ENCODE measurements at regions not wholly inside any gene's neighbourhood (a gene's known extent, or its start where the extent isn't known, plus 50 kb on each side); places are given as distances from the start of the nearest gene placed in this dataset.
"Not testable (repeated sequence)": the region's sequence is repeated elsewhere in the genome, so short reads cannot be mapped to it uniquely, and the experiment has no call there.

GRCh38 chr4:173457893-173458292 is 59.0 kb upstream of the SCRG1 start:
- Histone ChIP-seq H3K4me1 (ENCODE audit: control insufficient read depth in 2 of 2, insufficient read depth in 1 of 2, low read depth in 1 of 2, low read length in 2 of 2) (no peaks in the 10 kb centered on the region), H2BK120ac (ENCODE audit: low read depth, low read length) (no peak overlapping the region), H4K91ac (ENCODE audit: low read depth, low read length, poor library complexity) (no peak overlapping the region), H3K9me3 (replicated peaks in 1 of 2; ENCODE audit: control insufficient read depth in 2 of 2, insufficient read depth in 1 of 2, low read depth in 1 of 2, low read length in 2 of 2) (no peaks in the 10 kb centered on the region), H3K4me3 (ENCODE audit: low read length in 2 of 2) (no peak overlapping the region), H3K14ac (ENCODE audit: low read length) (no peak overlapping the region), H3K27me3 (ENCODE audit: control insufficient read depth in 3 of 3, insufficient read depth in 3 of 3, low read depth in 1 of 3, low read length in 3 of 3) (no peaks in the 10 kb centered on the region), H3K36me3 (replicated peaks in 1 of 2; ENCODE audit: control insufficient read depth in 2 of 2, insufficient read depth in 2 of 2, low read length in 2 of 2) (no peaks in the 10 kb centered on the region), H3K9ac (ENCODE audit: low read depth, low read length, poor library complexity) (no peak overlapping the region), H3K4ac (ENCODE audit: low read length) (no peak overlapping the region), H3K27ac (replicated peaks; ENCODE audit: low read length) (no peak overlapping the region), H3K18ac (ENCODE audit: low read length) (no peak overlapping the region), H3K79me1 (ENCODE audit: low read depth, low read length) (no peaks in the 10 kb centered on the region), H3K4me2 (ENCODE audit: insufficient read depth, low read length, poor library complexity, severe bottlenecking) (no peak overlapping the region), H2AFZ (ENCODE audit: low read length) (no peak overlapping the region), H2BK15ac (ENCODE audit: low read length) (no peak overlapping the region), H2AK5ac (ENCODE audit: low read depth, low read length) (no peak overlapping the region), H2BK5ac (ENCODE audit: low read length) (no peak overlapping the region), H4K8ac (ENCODE audit: low read depth, low read length) (no peak overlapping the region), H3K23ac (ENCODE audit: low read depth, low read length, poor library complexity) (no peak overlapping the region), H2BK12ac (ENCODE audit: low read length) (no peak overlapping the region)
- no CpG with 5 or more reads among the region's 1 CpG for WGBS, 2 donors (ENCODE audit: extremely low coverage in 2 of 2, insufficient read length in 2 of 2, insufficient replicate concordance in 1 of 2)
- DNase-seq (ENCODE audit: low spot score) = no peak

GRCh38 chr4:173451435-173451834 is 52.5 kb upstream of the SCRG1 start:
- not testable (repeated sequence) for H3K9ac ChIP-seq (ENCODE audit: low read depth, low read length, poor library complexity); H3K9me3 ChIP-seq (replicated peaks in 1 of 2; ENCODE audit: control insufficient read depth in 2 of 2, insufficient read depth in 1 of 2, low read depth in 1 of 2, low read length in 2 of 2); H3K4me3 ChIP-seq (ENCODE audit: low read length in 2 of 2); H3K79me1 ChIP-seq (ENCODE audit: low read depth, low read length); H3K4me2 ChIP-seq (ENCODE audit: insufficient read depth, low read length, poor library complexity, severe bottlenecking); H3K27me3 ChIP-seq (ENCODE audit: control insufficient read depth in 3 of 3, insufficient read depth in 3 of 3, low read depth in 1 of 3, low read length in 3 of 3); H2BK120ac ChIP-seq (ENCODE audit: low read depth, low read length); H2BK5ac ChIP-seq (ENCODE audit: low read length); H4K91ac ChIP-seq (ENCODE audit: low read depth, low read length, poor library complexity); H3K36me3 ChIP-seq (replicated peaks in 1 of 2; ENCODE audit: control insufficient read depth in 2 of 2, insufficient read depth in 2 of 2, low read length in 2 of 2); H2AFZ ChIP-seq (ENCODE audit: low read length); H3K4ac ChIP-seq (ENCODE audit: low read length); DNase-seq (ENCODE audit: low spot score); H4K8ac ChIP-seq (ENCODE audit: low read depth, low read length); H3K23ac ChIP-seq (ENCODE audit: low read depth, low read length, poor library complexity); H2BK12ac ChIP-seq (ENCODE audit: low read length); H3K14ac ChIP-seq (ENCODE audit: low read length); H2AK5ac ChIP-seq (ENCODE audit: low read depth, low read length); H3K4me1 ChIP-seq (ENCODE audit: control insufficient read depth in 2 of 2, insufficient read depth in 1 of 2, low read depth in 1 of 2, low read length in 2 of 2); H3K27ac ChIP-seq (replicated peaks; ENCODE audit: low read length); H2BK15ac ChIP-seq (ENCODE audit: low read length); H3K18ac ChIP-seq (ENCODE audit: low read length)
- WGBS, 2 donors (ENCODE audit: extremely low coverage in 2 of 2, insufficient read length in 2 of 2, insufficient replicate concordance in 1 of 2) = no CpG with 5 or more reads among the region's 3 CpGs

GRCh38 chr4:173450281-173450680 is 51.4 kb upstream of the SCRG1 start:
- Histone ChIP-seq H3K79me1 (ENCODE audit: low read depth, low read length) (no peaks in the 10 kb centered on the region), H3K9ac (ENCODE audit: low read depth, low read length, poor library complexity) (no peak overlapping the region), H3K27ac (replicated peaks; ENCODE audit: low read length) (no peak overlapping the region), H3K4me1 (ENCODE audit: control insufficient read depth in 2 of 2, insufficient read depth in 1 of 2, low read depth in 1 of 2, low read length in 2 of 2) (peaks cover 0 to 1% of the 10 kb centered on the region in 2 donors), H2BK12ac (ENCODE audit: low read length) (no peak overlapping the region), H4K8ac (ENCODE audit: low read depth, low read length) (no peak overlapping the region), H3K36me3 (replicated peaks in 1 of 2; ENCODE audit: control insufficient read depth in 2 of 2, insufficient read depth in 2 of 2, low read length in 2 of 2) (no peaks in the 10 kb centered on the region), H2BK5ac (ENCODE audit: low read length) (no peak overlapping the region), H3K4me3 (ENCODE audit: low read length in 2 of 2) (no peak overlapping the region), H2AK5ac (ENCODE audit: low read depth, low read length) (no peak overlapping the region), H2AFZ (ENCODE audit: low read length) (no peak overlapping the region), H3K27me3 (ENCODE audit: control insufficient read depth in 3 of 3, insufficient read depth in 3 of 3, low read depth in 1 of 3, low read length in 3 of 3) (no peaks in the 10 kb centered on the region), H3K4me2 (ENCODE audit: insufficient read depth, low read length, poor library complexity, severe bottlenecking) (no peak overlapping the region), H3K14ac (ENCODE audit: low read length) (no peak overlapping the region), H3K23ac (ENCODE audit: low read depth, low read length, poor library complexity) (no peak overlapping the region), H2BK120ac (ENCODE audit: low read depth, low read length) (no peak overlapping the region), H3K18ac (ENCODE audit: low read length) (no peak overlapping the region), H4K91ac (ENCODE audit: low read depth, low read length, poor library complexity) (no peak overlapping the region), H2BK15ac (ENCODE audit: low read length) (no peak overlapping the region), H3K9me3 (replicated peaks in 1 of 2; ENCODE audit: control insufficient read depth in 2 of 2, insufficient read depth in 1 of 2, low read depth in 1 of 2, low read length in 2 of 2) (no peaks in the 10 kb centered on the region), H3K4ac (ENCODE audit: low read length) (no peak overlapping the region)
- WGBS, 2 donors (ENCODE audit: extremely low coverage in 2 of 2, insufficient read length in 2 of 2, insufficient replicate concordance in 1 of 2) = no CpG with 5 or more reads among the region's 2 CpGs
- no peak for DNase-seq (ENCODE audit: low spot score)

- Histone ChIP-seq H3K18ac (ENCODE audit: low read length) (no peak overlapping the region), H3K4ac (ENCODE audit: low read length) (no peak overlapping the region), H3K4me3 (ENCODE audit: low read length in 2 of 2) (no peak overlapping the region), H2BK5ac (ENCODE audit: low read length) (no peak overlapping the region), H3K9ac (ENCODE audit: low read depth, low read length, poor library complexity) (no peak overlapping the region), H3K27me3 (ENCODE audit: control insufficient read depth in 3 of 3, insufficient read depth in 3 of 3, low read depth in 1 of 3, low read length in 3 of 3) (no peaks in the 10 kb centered on the region), H4K91ac (ENCODE audit: low read depth, low read length, poor library complexity) (no peak overlapping the region), H2BK12ac (ENCODE audit: low read length) (no peak overlapping the region), H3K36me3 (replicated peaks in 1 of 2; ENCODE audit: control insufficient read depth in 2 of 2, insufficient read depth in 2 of 2, low read length in 2 of 2) (no peaks in the 10 kb centered on the region), H3K79me1 (ENCODE audit: low read depth, low read length) (no peaks in the 10 kb centered on the region), H3K23ac (ENCODE audit: low read depth, low read length, poor library complexity) (no peak overlapping the region), H3K14ac (ENCODE audit: low read length) (no peak overlapping the region), H2BK120ac (ENCODE audit: low read depth, low read length) (no peak overlapping the region), H3K9me3 (replicated peaks in 1 of 2; ENCODE audit: control insufficient read depth in 2 of 2, insufficient read depth in 1 of 2, low read depth in 1 of 2, low read length in 2 of 2) (no peaks in the 10 kb centered on the region), H4K8ac (ENCODE audit: low read depth, low read length) (no peak overlapping the region), H2AFZ (ENCODE audit: low read length) (no peak overlapping the region), H2BK15ac (ENCODE audit: low read length) (no peak overlapping the region), H3K4me1 (ENCODE audit: control insufficient read depth in 2 of 2, insufficient read depth in 1 of 2, low read depth in 1 of 2, low read length in 2 of 2) (peaks cover 0 to 1% of the 10 kb centered on the region in 2 donors), H3K27ac (replicated peaks; ENCODE audit: low read length) (no peak overlapping the region), H2AK5ac (ENCODE audit: low read depth, low read length) (no peak overlapping the region), H3K4me2 (ENCODE audit: insufficient read depth, low read length, poor library complexity, severe bottlenecking) (no peak overlapping the region)
- no peak for DNase-seq (ENCODE audit: low spot score)
- WGBS, 2 donors (ENCODE audit: extremely low coverage in 2 of 2, insufficient read length in 2 of 2, insufficient replicate concordance in 1 of 2) = no CpG with 5 or more reads among the region's 3 CpGs
These were observed 50.4 kb upstream of the SCRG1 start for GRCh38 chr4:173449380-173449717.

Measured in neuronal stem cell (in vitro differentiated cells).